Epidermal melanocyte (primary cell): ENCODE measurements at regions not wholly inside any gene's neighbourhood (a gene's known extent, or its start where the extent isn't known, plus 50 kb on each side); places are given as distances from the start of the nearest gene placed in this dataset.

Source experiments
- DNase-seq: peaks from one replicate; pipeline ENCODE4 v3.0.0; 2011; ENCODE audit warnings: low spot score; ENCODE audit not compliant: insufficient read length

GRCh38 chr1:168963601-168964000 is 142.9 kb upstream of the ATP1B1 start:
- DNase-seq: no peak

DNA sequence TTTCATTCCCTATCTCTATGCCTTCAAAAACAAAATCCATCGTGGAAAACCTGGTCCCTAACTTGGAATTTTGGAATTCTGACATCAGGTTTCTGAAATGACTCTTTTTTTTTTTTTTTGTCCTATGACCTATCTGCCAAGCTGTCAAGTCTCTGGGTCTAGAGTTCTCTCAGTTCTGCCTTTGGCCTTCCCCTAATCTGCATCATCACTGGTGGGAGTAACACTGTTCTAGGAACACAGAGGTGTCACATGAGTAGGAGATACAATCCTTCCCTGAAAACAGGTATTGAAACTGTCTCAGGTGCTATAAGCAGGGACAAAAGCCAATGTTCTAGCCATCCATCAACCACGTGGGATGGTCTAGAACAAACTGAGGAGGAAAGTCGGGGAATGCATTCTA is 142.0 kb upstream of the ATP1B1 start:
- DNase-seq: no peak

DNA sequence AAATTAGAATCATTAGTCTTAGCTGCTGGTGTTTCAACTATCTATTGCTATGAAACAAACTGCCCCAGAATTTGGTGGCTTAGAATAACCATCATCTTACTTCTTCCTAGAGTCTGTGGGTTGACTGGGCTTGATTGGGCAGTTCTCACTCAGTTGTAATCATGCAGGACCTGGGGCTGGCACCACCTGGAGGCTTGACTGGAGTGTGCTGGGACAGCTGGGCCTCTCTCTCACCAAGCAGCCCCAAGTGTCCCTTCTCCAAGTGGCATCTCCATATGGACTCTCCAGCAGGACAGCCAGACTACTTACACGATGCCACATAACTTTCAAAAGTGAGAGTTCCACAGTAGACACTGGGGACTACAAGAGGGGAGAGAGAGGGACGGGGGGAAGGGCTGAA is 140.3 kb upstream of the ATP1B1 start:
- DNase-seq: no peak

- DNase-seq: no peak
Measured at GRCh38 chr1:168966636-168967035, 139.9 kb upstream of the ATP1B1 start.

DNA sequence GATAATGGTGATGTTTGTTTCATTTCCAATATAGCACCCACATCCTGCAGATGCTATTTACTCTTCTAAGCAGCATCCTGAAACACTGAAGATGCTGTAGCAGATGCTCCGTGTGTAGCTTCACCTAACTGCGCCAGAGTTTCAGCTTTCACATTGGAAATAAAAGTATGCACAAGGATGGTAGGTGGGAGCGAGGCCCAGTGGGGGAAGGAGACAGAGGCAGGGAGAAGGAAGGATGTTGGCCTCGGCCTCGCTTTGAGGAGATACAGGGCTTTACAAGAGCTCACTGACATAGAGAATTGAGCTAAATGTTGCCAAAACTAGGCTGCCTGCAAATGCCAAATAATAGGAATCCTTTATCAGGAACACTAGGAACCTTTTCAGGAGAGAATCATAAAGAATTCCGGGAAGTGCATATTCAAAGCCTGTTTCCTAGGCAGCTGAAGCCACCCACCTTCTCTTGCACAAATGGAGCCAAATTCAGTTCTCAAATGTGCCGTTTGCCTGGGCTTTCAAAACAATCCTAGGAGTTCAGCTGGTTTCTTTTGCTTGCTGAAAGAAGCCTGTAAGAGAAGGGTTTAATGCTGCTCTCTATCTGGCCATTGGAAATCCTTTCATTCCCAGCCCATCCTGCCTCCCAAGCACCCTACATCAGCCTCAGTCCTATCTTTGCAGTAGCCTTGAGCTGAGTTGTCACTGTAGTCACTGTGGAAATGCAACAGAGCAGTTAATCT is 135.4 kb upstream of the ATP1B1 start:
- no peak for DNase-seq

DNA sequence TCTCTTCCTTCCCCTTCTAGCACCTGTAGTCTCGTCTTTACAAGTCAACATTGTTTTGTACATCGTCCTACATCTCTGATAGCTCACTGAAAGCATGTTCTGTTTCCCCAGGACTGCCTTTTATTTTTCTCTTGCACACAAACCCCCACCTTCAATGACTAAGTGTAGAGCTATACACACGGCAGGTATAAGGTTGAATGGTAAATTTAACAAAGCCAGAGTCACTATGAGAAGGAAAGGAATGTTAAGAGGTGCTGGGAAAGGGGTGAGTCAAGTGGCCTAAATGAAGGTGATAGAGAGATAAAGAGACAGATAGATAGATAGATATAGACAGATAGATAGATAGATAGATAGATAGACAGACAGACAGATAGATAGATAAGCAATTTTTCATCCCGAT is 134.3 kb upstream of the ATP1B1 start:
- no peak for DNase-seq

DNA sequence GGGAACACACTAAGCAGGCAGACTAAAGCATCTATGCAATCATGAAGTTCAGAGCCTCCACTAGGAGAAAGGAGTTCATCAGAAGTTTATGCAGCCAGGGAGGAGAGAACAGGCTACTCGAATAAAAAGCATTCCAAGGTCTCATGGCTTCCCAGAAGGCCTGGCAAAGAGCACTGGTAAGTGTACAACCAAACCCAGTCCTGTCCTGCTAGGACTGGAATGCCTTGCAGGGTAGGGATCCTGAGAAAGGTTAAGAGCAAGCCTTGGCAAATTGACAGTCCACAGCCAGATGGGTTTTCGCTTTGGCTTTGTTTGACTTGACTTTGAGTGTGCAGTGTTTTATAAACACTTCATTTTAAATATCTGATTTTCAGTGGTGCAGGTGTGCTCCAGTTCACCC is 133.6 kb upstream of the ATP1B1 start:
- no peak for DNase-seq

DNA sequence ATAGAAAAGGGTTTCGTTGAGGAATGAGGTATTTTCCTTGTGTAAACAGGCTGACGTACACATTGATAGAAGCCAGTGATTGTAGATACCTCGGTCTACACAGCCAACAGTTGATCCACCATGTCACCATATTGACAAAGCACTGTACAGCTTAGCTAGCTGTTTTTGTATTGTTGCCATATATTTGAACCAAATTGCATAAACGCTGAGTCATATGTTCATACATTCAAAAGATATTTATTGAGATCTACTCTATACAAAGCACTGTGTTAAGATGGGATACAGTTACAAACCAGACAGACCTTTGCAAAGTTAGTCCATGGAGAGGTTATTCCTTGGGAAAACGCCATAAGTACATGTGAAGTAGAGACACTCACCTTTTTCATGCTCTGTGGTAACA is 132.4 kb upstream of the ATP1B1 start:
- no peak for DNase-seq

GRCh38 chr1:168974611-168975010 is 131.9 kb upstream of the ATP1B1 start:
- no peak for DNase-seq

DNA sequence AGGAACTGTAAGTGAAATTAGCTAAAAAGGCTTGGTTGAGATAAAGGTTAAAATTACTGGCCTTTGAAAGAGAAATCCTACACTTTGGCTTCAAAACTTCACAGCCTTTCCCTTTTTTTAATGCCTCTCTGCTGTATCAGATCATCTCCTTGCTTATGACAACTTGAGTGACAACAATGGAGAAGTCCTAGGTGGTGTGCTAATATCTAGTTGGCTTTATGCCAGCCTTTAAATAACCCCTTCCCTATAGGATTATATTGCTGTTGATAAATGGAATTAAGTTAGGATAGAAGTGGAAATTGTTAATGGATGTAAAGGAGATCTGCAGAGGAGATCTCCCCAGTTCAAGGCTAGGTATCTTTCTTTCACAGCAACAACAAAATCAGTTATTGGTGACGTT is 130.2 kb upstream of the ATP1B1 start:
- DNase-seq: no peak

- DNase-seq: no peak
Measured at GRCh38 chr1:168977618-168978017, 128.9 kb upstream of the ATP1B1 start.

- no peak for DNase-seq
Measured at GRCh38 chr1:168979276-168979675, 127.2 kb upstream of the ATP1B1 start.

GRCh38 chr1:168980180-168980579 is 126.3 kb upstream of the ATP1B1 start:
- no peak for DNase-seq

DNA sequence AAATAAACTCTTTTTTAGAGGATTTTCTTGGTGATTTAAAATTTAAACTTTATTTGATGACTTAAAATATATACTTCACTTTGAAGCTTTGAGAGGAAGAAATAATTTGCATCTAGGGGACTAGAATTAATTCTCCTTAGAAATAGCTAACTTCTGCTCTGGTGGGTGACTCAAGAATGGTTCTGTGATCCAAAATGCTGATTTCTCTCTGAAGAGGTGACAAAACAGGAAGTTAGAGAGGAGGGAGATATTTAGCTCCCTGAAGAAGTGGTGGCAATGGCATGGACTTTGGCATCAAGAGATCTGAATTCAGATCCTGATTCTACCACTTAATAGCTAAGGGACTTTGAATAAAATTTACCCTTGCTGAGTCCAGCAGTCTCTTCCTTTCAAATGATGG is 125.8 kb upstream of the ATP1B1 start:
- no peak for DNase-seq

GRCh38 chr1:168982778-168983177 is 123.7 kb upstream of the ATP1B1 start:
- DNase-seq: no peak

- DNase-seq: no peak
Measured at GRCh38 chr1:168987330-168987729, 119.2 kb upstream of the ATP1B1 start.

- DNase-seq: no peak
Measured at GRCh38 chr1:168987923-168988322, 118.6 kb upstream of the ATP1B1 start.

DNA sequence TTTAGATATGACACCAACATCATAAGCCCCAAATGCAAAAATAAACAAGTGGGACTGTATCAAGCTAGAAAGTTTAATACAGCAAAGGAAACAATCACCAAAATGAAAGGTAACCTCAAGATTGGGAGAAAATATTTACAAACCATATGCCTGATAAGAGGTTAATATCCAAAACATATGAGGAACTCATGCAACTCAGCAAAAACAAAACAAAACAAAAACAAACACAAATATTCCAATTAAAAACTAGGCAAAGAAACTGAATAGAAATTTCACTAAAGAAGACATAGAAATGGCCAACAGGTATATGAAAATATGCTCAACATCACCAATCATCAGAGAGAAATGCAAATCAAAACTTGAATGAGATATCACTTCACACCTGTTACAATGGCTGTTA is 116.5 kb upstream of the ATP1B1 start:
- DNase-seq: no peak

- no peak for DNase-seq
Measured at GRCh38 chr1:168991667-168992475, 114.6 kb upstream of the ATP1B1 start.

DNA sequence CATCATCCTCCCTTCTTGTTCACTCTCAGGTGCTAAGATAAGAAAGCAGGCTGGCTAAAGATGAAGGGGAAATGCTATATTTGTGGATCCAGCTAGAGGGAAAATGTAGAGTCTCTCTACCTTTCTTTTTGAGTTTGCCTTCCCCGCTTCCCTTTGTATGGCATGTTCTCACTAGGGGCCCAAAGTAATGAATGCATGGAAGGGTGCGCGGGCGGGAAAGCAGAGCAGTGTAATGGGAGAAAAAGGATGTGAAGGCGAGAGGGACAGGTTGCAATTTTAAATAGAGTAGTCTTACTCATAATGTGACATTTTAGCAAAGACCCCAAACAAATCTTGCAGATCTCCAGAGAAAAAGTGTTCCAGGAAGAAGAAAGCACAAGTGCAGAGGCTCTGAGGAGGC is 105.1 kb upstream of the ATP1B1 start:
- DNase-seq: no peak

DNA sequence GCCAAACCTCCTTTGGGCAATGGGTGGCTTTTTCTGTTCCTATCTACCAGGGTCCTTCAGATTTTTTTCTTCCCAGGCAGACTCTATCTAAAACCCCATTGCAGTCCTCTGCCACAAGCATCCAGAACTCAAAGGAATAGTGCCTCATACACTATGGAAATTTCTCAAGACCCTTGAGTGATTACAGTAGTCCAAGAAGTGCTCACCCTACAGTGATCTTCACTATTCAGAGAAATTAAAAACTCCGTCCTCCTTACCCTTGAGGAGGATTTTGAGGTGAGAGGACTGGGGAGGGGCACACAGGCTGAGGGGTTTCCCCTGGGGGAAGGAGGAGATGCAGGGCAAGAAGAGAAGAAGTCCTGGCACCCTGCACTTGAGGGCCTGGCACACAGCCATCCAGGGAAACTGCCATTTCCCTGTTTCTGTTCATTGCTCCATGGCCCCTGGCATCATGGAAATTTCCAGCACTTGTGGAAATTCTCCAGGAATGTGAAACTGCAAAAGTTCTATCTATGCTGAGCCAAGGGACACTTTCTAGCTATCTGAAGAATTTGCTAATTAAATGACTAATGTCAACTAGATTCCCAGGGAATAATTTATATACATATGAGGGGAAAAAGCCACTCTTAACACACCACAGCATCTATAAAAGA is 102.5 kb upstream of the ATP1B1 start:
- DNase-seq: peak; percentile 45

DNA sequence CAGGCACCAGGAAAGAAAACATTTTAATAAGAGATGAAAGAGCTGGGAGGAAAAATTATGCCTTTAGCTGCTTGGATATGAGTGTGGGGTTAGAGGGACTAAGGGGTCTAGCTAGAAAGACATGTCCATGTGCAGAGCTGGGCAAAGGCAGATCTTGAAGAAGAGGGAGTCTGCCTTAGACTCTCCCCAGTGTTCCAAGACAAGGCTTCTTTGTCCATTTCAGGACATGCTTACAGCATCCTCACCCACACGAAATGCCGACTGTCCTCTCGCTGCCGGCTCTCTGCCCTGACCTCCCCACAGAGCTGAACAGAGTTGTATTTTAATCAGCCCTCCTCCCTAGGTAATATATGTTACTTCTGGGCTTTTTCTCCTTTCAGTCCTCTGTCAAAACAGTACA is 100.7 kb upstream of the ATP1B1 start:
- no peak for DNase-seq
